EH (cell line): ENCODE measurements at regions not wholly inside any gene's neighbourhood (a gene's known extent, or its start where the extent isn't known, plus 50 kb on each side); places are given as distances from the start of the nearest gene placed in this dataset.

Experiments used
- DNase-seq: peaks from one replicate; pipeline ENCODE4 v3.0.0-alpha.2; 2015; ENCODE audit warnings: low read depth

DNA sequence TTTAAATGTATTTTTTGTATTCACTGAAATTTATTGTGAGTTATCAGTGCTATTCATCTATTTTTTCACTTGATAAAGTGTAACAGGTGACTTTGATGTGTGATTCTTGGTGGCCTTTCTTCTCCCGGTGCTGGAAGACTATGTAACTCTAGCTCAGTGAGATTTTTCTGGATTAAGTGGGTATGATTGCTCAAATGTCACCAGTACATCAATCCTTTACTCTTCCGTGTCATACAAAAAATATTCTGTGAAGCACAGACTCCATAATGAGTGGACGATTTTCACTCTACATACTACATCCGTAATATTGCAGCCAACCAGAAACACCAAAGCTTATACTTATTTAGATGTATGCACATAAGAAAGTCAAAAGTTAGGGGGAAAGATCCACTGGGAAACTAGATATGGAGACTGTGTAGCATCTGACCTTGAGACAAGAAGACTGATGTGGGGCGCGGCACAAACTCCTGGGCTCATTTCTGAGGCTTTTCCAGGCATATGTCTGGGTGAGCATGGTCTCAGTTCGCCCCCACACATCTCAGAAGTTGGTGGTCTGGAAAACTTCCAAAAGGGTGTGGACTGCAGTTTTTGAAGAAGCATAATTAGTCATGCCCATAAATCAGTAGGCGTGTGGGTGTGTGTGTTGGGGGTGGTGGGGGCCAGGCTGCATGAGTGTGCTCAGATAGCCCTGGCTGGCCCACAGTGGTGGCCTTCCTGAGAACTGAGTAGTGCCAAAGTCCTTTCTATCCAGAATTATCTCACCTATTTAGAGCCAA lies 53.9 kb upstream of the TENM3 start:
- DNase-seq, result peak; percentile 93

DNA sequence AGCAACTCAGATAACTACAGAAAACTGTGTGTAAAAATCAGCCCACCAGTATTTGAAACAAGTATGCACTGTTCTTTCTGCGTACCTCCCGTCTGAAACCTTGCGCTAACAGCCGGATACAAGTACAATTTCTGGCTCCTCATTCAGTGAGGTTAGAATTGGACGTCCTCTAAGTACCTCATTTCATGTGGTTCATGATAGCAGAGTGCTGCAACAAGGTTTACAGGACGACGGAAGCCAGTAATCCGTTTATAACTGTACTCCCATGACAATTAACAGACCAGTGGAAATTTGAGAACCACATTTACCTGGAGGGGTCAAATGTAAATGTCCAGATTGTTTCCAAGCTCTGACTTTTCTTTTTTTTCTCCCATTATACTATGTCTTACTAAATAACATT lies 52.9 kb upstream of the TENM3 start:
- DNase-seq, result no peak

DNA sequence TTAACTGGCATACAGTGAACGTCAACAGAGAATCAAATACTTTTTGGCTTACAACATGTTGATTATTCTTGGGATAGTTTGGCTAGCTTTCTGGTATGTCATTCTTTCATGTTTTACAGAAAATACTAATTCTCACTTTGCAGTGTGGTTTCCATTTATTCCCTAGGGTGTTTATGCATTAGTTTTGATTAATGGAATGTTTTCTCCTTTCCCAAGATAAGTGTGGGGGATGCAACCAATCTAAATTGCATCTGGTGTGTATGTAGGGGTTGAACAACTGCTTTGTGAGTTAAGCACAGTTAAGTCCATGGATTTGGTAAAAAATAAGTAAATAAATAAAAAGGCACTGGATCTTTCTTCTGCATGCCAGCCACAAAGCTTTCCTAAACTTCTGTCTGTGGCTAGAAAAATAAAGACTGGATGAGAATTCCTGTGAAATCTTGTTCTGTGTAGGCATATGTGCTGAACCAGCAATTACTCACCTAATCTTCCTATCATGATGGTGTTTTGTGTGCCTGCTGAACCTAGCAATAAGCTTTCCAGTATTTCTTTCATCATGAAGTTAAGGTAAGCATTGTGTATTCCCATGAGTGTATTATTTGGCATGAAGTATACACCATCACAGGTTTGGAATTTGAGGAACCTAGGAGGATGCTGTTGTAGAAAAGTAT lies 50.6 kb upstream of the TENM3 start:
- peak; percentile 70 for DNase-seq

DNA sequence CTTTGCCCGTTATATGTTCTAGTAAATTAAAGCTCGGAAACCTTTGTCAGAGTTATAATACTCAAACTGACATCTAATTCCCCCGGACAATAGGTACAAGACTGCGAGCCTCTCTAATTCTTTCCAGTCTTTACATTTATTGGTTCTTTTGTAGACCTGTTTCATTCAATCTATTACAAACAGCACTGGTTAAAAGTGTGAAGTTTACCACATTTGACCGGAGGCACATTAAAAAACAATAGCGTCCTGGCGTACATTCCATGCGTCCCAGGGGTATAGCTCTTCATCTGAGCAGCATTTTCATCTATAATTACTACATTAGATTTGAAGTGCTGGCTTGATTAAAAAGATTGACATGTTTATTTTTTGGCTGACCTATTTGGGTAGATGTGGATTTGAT lies 49.9 kb upstream of the TENM3 start:
- no peak for DNase-seq
